ENCODE measurements at regions not wholly inside any gene's neighbourhood (a gene's known extent, or its start where the extent isn't known, plus 50 kb on each side); places are given as distances from the start of the nearest gene placed in this dataset.
"Not testable (repeated sequence)": the region's sequence is repeated elsewhere in the genome, so short reads cannot be mapped to it uniquely, and the experiment has no call there.

- TF ChIP-seq CTCF (IDR thresholded peaks at IDR 0.05) (no peak), POLR2A (IDR thresholded peaks at IDR 0.05) (no peak)
- intact Hi-C loops (cut with DNase I; ENCODE audit: low total_unique reads) = no loop called here
- H3K36me3 ChIP-seq = no peaks in the 10 kb centered on the region
- H3K27ac ChIP-seq = no peak overlapping the region
- no peaks in the 10 kb centered on the region for H3K27me3 ChIP-seq
- no peak for DNase-seq
- no peaks in the 10 kb centered on the region for H3K9me3 ChIP-seq
- no peaks in the 10 kb centered on the region for H3K4me1 ChIP-seq
- no peak overlapping the region for H3K4me3 ChIP-seq
Measured at GRCh38 chr13:107928762-107929161, 286.6 kb downstream of the LIG4 start.

- H3K4me1 ChIP-seq = no peaks in the 10 kb centered on the region
- no peaks in the 10 kb centered on the region for H3K36me3 ChIP-seq
- H3K9me3 ChIP-seq = no peaks in the 10 kb centered on the region
- no peak overlapping the region for H3K4me3 ChIP-seq
- intact Hi-C loops (cut with DNase I; ENCODE audit: low total_unique reads) = no loop called here
- no peak overlapping the region for H3K27ac ChIP-seq
- DNase-seq = no peak
- TF ChIP-seq POLR2A (IDR thresholded peaks at IDR 0.05) = no peak
- TF ChIP-seq CTCF (IDR thresholded peaks at IDR 0.05) = no peak
- no peaks in the 10 kb centered on the region for H3K27me3 ChIP-seq
Measured at GRCh38 chr13:107927557-107927956, 287.8 kb downstream of the LIG4 start.

- intact Hi-C loops (cut with DNase I; ENCODE audit: low total_unique reads); H3K27me3 ChIP-seq; H3K27ac ChIP-seq; H3K4me1 ChIP-seq; H3K9me3 ChIP-seq; DNase-seq; H3K4me3 ChIP-seq; H3K36me3 ChIP-seq: not testable (repeated sequence)
Measured at GRCh38 chr13:107926515-107926914, 288.8 kb downstream of the LIG4 start.

GRCh38 chr13:107916902-107917301 is 298.4 kb downstream of the LIG4 start:
- H3K4me1 ChIP-seq; H3K27me3 ChIP-seq; H3K27ac ChIP-seq; H3K36me3 ChIP-seq; H3K9me3 ChIP-seq; H3K4me3 ChIP-seq; intact Hi-C loops (cut with DNase I; ENCODE audit: low total_unique reads); DNase-seq: not testable (repeated sequence)

GRCh38 chr13:107912745-107913144 is 302.6 kb downstream of the LIG4 start:
- no peaks in the 10 kb centered on the region for H3K4me1 ChIP-seq
- no peak overlapping the region for H3K27ac ChIP-seq
- no peaks in the 10 kb centered on the region for H3K9me3 ChIP-seq
- no peak overlapping the region for H3K4me3 ChIP-seq
- no peaks in the 10 kb centered on the region for H3K27me3 ChIP-seq
- TF ChIP-seq POLR2A (IDR thresholded peaks at IDR 0.05) (no peak), CTCF (IDR thresholded peaks at IDR 0.05) (no peak)
- DNase-seq = no peak
- intact Hi-C loops (cut with DNase I; ENCODE audit: low total_unique reads) = no loop called here
- no peaks in the 10 kb centered on the region for H3K36me3 ChIP-seq

- Histone ChIP-seq H3K27me3 (no peaks in the 10 kb centered on the region), H3K4me1 (no peaks in the 10 kb centered on the region), H3K4me3 (no peak overlapping the region), H3K9me3 (no peaks in the 10 kb centered on the region), H3K27ac (no peak overlapping the region), H3K36me3 (no peaks in the 10 kb centered on the region)
- TF ChIP-seq POLR2A (IDR thresholded peaks at IDR 0.05) (no peak), CTCF (IDR thresholded peaks at IDR 0.05) (no peak)
- DNase-seq = no peak
- intact Hi-C loops (cut with DNase I; ENCODE audit: low total_unique reads) = no loop called here
Measured at GRCh38 chr13:107907065-107907805, 308.1 kb downstream of the LIG4 start.
